ENCODE measurements at regions not wholly inside any gene's neighbourhood (a gene's known extent, or its start where the extent isn't known, plus 50 kb on each side); places are given as distances from the start of the nearest gene placed in this dataset.

GRCh38 chr9:103586721-103587120 is 507.4 kb upstream of the SMC2 start:
- TF ChIP-seq ZNF274 (IDR thresholded peaks at IDR 0.05; ENCODE audit: low read depth, low read length) = no peak
- TF ChIP-seq EZH2 (IDR thresholded peaks at IDR 0.05) = no peak
- TF ChIP-seq MAX (IDR thresholded peaks at IDR 0.05) = no peak
- no peak for TF ChIP-seq POLR2A (IDR thresholded peaks at IDR 0.05; ENCODE audit: borderline replicate concordance, extremely low read depth, insufficient read depth, insufficient read length)
- TF ChIP-seq EGR1 (IDR thresholded peaks at IDR 0.05; ENCODE audit: low read depth) = no peak
- TF ChIP-seq POLR2AphosphoS5 (IDR thresholded peaks at IDR 0.05; ENCODE audit: low read depth, low read length) = no peak
- TF ChIP-seq REST (IDR thresholded peaks at IDR 0.05; ENCODE audit: low read depth) = no peak
- TF ChIP-seq SRF (IDR thresholded peaks at IDR 0.05; ENCODE audit: low read depth) = no peak
- TF ChIP-seq EZH2phosphoT487 (IDR thresholded peaks at IDR 0.05; ENCODE audit: borderline replicate concordance) = no peak
- TF ChIP-seq ATF3 (IDR thresholded peaks at IDR 0.05) = no peak
- no peak for TF ChIP-seq TCF7L2 (IDR thresholded peaks at IDR 0.05; ENCODE audit: borderline replicate concordance, extremely low read depth, insufficient read depth, insufficient read length)
- no peak for TF ChIP-seq CBX3 (IDR thresholded peaks at IDR 0.05; ENCODE audit: low read depth)
- TF ChIP-seq CTCF (IDR thresholded peaks at IDR 0.05 in 2 of 3, conservative IDR thresholded peaks at IDR 0.05 in 1 of 3; ENCODE audit: borderline replicate concordance in 1 of 3, insufficient read depth in 1 of 3, low read depth in 2 of 3, low read length in 2 of 3) = no peak
- TF ChIP-seq SIN3A (IDR thresholded peaks at IDR 0.05; ENCODE audit: low read depth) = no peak
- TF ChIP-seq ELF1 (IDR thresholded peaks at IDR 0.05; ENCODE audit: borderline replicate concordance, low read depth) = no peak
- no peak for TF ChIP-seq JUND (IDR thresholded peaks at IDR 0.05)
- no peak for TF ChIP-seq RAD21 (IDR thresholded peaks at IDR 0.05; ENCODE audit: low read depth)
- TF ChIP-seq ZFX (IDR thresholded peaks at IDR 0.05) = no peak
- no peak for TF ChIP-seq ZBTB33 (IDR thresholded peaks at IDR 0.05; ENCODE audit: extremely low read depth, insufficient replicate concordance, low read length)
- TF ChIP-seq FOSL1 (IDR thresholded peaks at IDR 0.05; ENCODE audit: low read depth) = no peak
- Histone ChIP-seq H2AFZ (ENCODE audit: low read depth, low read length, poor library complexity, severe bottlenecking) (no peak overlapping the region), H3K36me3 (ENCODE audit: control insufficient read depth in 1 of 2, insufficient read depth in 2 of 2, low read length in 2 of 2) (no peaks in the 10 kb centered on the region), H3K9me2 (ENCODE audit: insufficient read depth) (no peaks in the 10 kb centered on the region), H3K9me3 (ENCODE audit: control insufficient read depth in 1 of 2, insufficient read depth in 1 of 2, low read depth in 1 of 2, low read length in 2 of 2) (peaks cover 6 to 8% of the 10 kb centered on the region in 2 experiments; a peak in 2 of 4 replicates), H3K27ac (ENCODE audit: low read depth, low read length) (no peak overlapping the region), H3K4me2 (ENCODE audit: low read length) (no peak overlapping the region), H3K4me3 (replicated peaks in 1 of 2; ENCODE audit: low read depth in 1 of 2, low read length in 2 of 2) (no peak overlapping the region), H3K79me2 (ENCODE audit: insufficient read depth, low read length) (no peaks in the 10 kb centered on the region), H3K4me1 (ENCODE audit: control insufficient read depth in 1 of 2, insufficient read depth in 2 of 2, low read length in 2 of 2) (no peaks in the 10 kb centered on the region), H4K20me1 (ENCODE audit: insufficient read depth) (no peaks in the 10 kb centered on the region), H3K27me3 (ENCODE audit: insufficient read depth, low read length) (no peaks in the 10 kb centered on the region), H3K9ac (ENCODE audit: low read length) (no peak overlapping the region)
- BruUV-seq (replicated peaks) = no TSS peak
- ChIA-PET RAD21 (ENCODE audit: low non-redundant PET in 1 of 2, low total read pairs in 2 of 2, uncharacterized antibody in 2 of 2, unreplicated experiment in 2 of 2) (no interaction called here), CTCF (no interaction called here), POLR2A (no interaction called here)
- DNase-seq (ENCODE audit: low read depth, low spot score) (no peak), ATAC-seq (no peak)
- intact Hi-C loops (cut with micrococcal nuclease) = no loop called here
